Prostate gland (tissue), 2 donors: ENCODE measurements at regions not wholly inside any gene's neighbourhood (a gene's known extent, or its start where the extent isn't known, plus 50 kb on each side); places are given as distances from the start of the nearest gene placed in this dataset.

Experiments
- DNase-seq: peaks from one replicate; pipeline ENCODE4 v3.0.0-alpha.2; 2019; ENCODE audit warnings: low spot score
- H3K27ac ChIP-seq, 2 donors: fragments of 200-600 bp; sonication (generic); 2 replicates each; pipeline ENCODE4 v1.5.1; 2017 to 2019
- H3K27me3 ChIP-seq: fragments of 200-600 bp; sonication (generic); replicated peaks from 2 replicates; pipeline ENCODE4 v1.5.1; 2019; ENCODE audit not compliant: insufficient read depth
- H3K36me3 ChIP-seq, 2 donors: fragments of 200-600 bp; sonication (generic); 1 replicate in 1 of 2; 2 replicates in 1 of 2; pipeline versions ENCODE4 v1.5.1 to v1.8.1; 2017 to 2019
- H3K4me1 ChIP-seq: fragments of 200-600 bp; sonication (generic); replicated peaks from 2 replicates; pipeline ENCODE4 v1.5.1; 2019
- H3K4me3 ChIP-seq, 2 donors: fragments of 200-600 bp; sonication (generic); 2 replicates each; pipeline ENCODE4 v1.5.1; 2017 to 2019
- H3K9me3 ChIP-seq: fragments of 200-600 bp; sonication (generic); 2 replicates; pipeline ENCODE4 v1.5.1; 2017
- POLR2A ChIP-seq: fragments of 450-650 bp; IDR thresholded peaks from one replicate; pipeline ENCODE4 v1.6.1; 2016; ENCODE audit warnings: antibody characterized with exemption, mild to moderate bottlenecking
- POLR2AphosphoS5 ChIP-seq: sonication (generic); formaldehyde crosslinking; IDR thresholded peaks from one replicate; pipeline ENCODE4 v1.6.1; 2017; ENCODE audit warnings: antibody characterized with exemption
- WGBS: methylation state at CpG from one replicate; pipeline ENCODE4 v1.1.5; 2018; 5-methylcytosine and 5-hydroxymethylcytosine counted together
- intact Hi-C: fragments of 100-400 bp; cut with DNase I; formaldehyde crosslinking; loops from one replicate; pipeline ENCODE4 v1.14.2; 2022
- TF ChIP-seq, protein P1 (sequence below), 4 experiments: fragments of 200-600 bp in 2 of 4; fragments of 450-650 bp in 2 of 4; sonication (generic) in 2 of 4; IDR thresholded peaks; 1 replicate in 3 of 4; 2 replicates in 1 of 4; pipeline ENCODE4 v1.5.1; 2016 to 2019; ENCODE audit warnings: antibody characterized with exemption in 4 of 4, mild to moderate bottlenecking in 2 of 4, moderate library complexity in 2 of 4

DNA sequence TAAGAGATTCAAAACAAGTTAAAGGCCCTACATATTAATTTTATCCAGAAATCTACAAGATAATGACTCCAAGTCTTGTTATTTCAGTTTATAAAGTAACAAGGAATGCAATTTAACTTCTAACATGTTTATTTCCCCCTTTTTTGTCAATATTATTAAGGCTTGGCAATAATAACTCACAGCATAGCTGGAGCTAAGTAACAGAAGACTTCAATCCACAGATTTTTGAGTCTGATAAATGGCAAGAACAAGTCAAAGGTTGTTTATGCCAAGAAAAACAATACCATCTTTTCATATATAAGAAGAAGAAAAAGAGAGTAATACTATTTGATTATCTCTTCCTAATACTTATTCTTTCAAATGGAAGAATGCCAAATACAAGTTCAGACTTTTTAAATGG lies 631.0 kb upstream of the CCDC54 start:
- DNase-seq = no peak
- TF ChIP-seq, protein P1, sequence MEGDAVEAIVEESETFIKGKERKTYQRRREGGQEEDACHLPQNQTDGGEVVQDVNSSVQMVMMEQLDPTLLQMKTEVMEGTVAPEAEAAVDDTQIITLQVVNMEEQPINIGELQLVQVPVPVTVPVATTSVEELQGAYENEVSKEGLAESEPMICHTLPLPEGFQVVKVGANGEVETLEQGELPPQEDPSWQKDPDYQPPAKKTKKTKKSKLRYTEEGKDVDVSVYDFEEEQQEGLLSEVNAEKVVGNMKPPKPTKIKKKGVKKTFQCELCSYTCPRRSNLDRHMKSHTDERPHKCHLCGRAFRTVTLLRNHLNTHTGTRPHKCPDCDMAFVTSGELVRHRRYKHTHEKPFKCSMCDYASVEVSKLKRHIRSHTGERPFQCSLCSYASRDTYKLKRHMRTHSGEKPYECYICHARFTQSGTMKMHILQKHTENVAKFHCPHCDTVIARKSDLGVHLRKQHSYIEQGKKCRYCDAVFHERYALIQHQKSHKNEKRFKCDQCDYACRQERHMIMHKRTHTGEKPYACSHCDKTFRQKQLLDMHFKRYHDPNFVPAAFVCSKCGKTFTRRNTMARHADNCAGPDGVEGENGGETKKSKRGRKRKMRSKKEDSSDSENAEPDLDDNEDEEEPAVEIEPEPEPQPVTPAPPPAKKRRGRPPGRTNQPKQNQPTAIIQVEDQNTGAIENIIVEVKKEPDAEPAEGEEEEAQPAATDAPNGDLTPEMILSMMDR (IDR thresholded peaks at IDR 0.05) = no peak
- TF ChIP-seq POLR2A = no peak
- H3K4me3 ChIP-seq = no peak overlapping the region
- H3K9me3 ChIP-seq = no peaks in the 10 kb centered on the region
- H3K36me3 ChIP-seq = no peaks in the 10 kb centered on the region
- H3K27ac ChIP-seq = no peak overlapping the region
- no peaks in the 10 kb centered on the region for H3K27me3 ChIP-seq
- no peaks in the 10 kb centered on the region for H3K4me1 ChIP-seq
- intact Hi-C loops = no loop called here

DNA sequence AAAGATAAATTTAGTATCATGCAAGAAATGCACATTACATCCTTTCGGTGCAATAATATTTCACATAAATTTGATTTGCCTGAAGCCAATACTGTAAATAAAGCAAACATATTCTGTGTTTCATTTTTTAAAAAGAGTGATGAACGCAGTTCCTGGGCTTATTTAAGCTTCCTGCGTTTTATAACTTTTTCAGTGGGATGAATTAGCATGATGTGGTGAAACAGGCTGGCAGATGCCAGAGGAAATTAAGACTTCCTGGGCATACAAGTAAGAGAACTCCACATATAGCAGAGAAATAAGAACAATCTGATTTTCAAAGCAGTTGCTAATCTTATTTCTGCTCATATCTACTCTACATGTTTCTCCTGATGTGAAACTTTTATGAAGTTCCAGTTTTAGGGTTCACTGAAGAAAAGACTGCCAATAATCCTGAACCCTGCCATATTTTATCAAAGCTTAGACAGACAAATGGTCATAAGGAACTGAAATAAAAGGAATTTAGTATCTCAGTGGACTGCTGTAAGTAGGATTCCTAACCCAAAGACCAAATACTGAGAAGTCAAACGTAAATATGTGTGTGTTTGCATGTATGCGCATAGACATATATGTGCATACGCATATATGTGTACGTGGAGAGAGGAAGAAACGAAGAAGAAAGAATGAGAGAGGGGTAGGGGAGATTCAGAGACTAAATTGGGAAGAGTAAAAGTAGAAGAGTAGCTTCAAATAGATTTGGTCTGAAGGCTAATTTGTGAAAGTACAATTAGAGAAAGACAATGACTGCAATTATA lies 628.6 kb upstream of the CCDC54 start:
- H3K36me3 ChIP-seq = no peaks in the 10 kb centered on the region
- no peaks in the 10 kb centered on the region for H3K4me1 ChIP-seq
- no peak overlapping the region for H3K4me3 ChIP-seq
- no peak for DNase-seq
- H3K27me3 ChIP-seq = no peaks in the 10 kb centered on the region
- 92% methylated on average over 8 of the region's 8 CpGs for WGBS
- H3K27ac ChIP-seq = no peak overlapping the region
- intact Hi-C loops = no loop called here
- no peaks in the 10 kb centered on the region for H3K9me3 ChIP-seq
- TF ChIP-seq POLR2A (no peak), POLR2AphosphoS5 (no peak)
- TF ChIP-seq, protein P1 (IDR thresholded peaks at IDR 0.05) = no peak

DNA sequence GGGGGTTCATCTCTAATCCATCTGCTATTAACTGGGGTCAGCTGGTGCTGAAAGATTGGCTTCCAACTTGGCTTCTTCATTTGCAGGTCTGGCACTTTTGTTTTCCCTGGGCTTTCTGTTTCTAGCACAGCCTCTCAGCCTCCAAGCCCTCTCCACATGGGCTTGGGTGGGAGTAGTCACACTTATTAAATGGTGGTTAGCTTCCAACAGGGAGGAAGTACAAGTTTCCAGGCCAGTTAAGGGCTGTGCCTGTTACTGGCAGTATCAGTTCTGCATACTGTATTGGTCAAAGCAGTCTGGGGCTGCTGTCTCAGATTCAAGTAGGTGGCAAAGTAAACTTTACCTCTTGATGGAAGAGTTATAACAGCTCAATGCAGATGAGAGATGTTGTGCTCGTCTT lies 627.1 kb upstream of the CCDC54 start:
- intact Hi-C loops = no loop called here
- Histone ChIP-seq H3K4me3 (no peak overlapping the region), H3K36me3 (no peaks in the 10 kb centered on the region), H3K27me3 (no peaks in the 10 kb centered on the region), H3K9me3 (no peaks in the 10 kb centered on the region), H3K27ac (no peak overlapping the region), H3K4me1 (no peaks in the 10 kb centered on the region)
- TF ChIP-seq POLR2AphosphoS5 (no peak), POLR2A (no peak)
- TF ChIP-seq, protein P1 (IDR thresholded peaks at IDR 0.05) = no peak
- WGBS = 89% methylated on average over 1 of the region's 1 CpG
- no peak for DNase-seq

DNA sequence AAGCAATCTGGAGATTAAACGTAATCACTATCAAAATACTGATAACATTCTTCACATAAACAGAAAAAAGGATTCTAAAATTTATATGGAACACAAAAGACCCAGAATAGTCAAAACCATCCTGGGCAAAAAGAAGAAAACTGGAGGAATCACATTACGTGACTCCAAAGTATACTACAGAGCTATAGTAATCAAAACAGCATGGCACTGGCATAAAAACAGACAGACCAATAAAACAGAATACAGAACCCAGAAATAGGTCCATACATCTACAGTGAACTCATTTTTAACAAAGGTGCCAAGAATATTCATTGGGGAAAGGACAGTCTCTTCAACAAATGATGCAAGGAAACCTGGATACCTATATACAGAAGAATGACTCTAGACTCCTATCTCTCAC lies 621.9 kb upstream of the CCDC54 start:
- WGBS = 95% methylated on average over 2 of the region's 2 CpGs
- Histone ChIP-seq H3K36me3 (no peaks in the 10 kb centered on the region), H3K27ac (no peak overlapping the region), H3K4me1 (no peaks in the 10 kb centered on the region), H3K27me3 (no peaks in the 10 kb centered on the region), H3K9me3 (no peaks in the 10 kb centered on the region), H3K4me3 (no peak overlapping the region)
- no peak for TF ChIP-seq POLR2A
- TF ChIP-seq, protein P1 (IDR thresholded peaks at IDR 0.05) = no peak
- no peak for TF ChIP-seq POLR2AphosphoS5
- intact Hi-C loops = no loop called here
- DNase-seq = no peak

DNA sequence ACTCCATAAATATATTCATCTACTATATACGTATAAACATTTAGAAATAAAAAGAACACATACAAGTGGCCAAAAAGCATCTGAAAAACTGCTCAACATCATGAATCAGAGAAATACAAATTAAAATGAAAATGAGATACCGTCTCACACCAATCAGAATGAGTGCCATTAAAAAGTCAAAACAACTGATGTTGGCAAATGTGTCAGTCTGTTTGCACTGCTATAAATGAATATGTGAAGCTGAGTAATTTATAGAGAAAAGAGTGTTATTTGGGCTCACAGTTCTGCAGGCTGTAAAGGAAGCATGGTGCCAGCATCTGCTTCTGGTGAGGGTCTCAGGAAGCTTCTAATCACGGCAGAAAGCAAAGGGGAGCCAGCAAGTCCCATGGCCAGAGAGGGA lies 620.3 kb upstream of the CCDC54 start:
- intact Hi-C loops = no loop called here
- Histone ChIP-seq H3K36me3 (no peaks in the 10 kb centered on the region), H3K4me3 (no peak overlapping the region), H3K27ac (no peak overlapping the region), H3K4me1 (no peaks in the 10 kb centered on the region), H3K9me3 (no peaks in the 10 kb centered on the region), H3K27me3 (no peaks in the 10 kb centered on the region)
- DNase-seq = no peak
- TF ChIP-seq, protein P1 (IDR thresholded peaks at IDR 0.05) = no peak
- no peak for TF ChIP-seq POLR2A
- no peak for TF ChIP-seq POLR2AphosphoS5
- 94% methylated on average over 3 of the region's 3 CpGs for WGBS
